ENCODE measurements at regions not wholly inside any gene's neighbourhood (a gene's known extent, or its start where the extent isn't known, plus 50 kb on each side); places are given as distances from the start of the nearest gene placed in this dataset.

DNA sequence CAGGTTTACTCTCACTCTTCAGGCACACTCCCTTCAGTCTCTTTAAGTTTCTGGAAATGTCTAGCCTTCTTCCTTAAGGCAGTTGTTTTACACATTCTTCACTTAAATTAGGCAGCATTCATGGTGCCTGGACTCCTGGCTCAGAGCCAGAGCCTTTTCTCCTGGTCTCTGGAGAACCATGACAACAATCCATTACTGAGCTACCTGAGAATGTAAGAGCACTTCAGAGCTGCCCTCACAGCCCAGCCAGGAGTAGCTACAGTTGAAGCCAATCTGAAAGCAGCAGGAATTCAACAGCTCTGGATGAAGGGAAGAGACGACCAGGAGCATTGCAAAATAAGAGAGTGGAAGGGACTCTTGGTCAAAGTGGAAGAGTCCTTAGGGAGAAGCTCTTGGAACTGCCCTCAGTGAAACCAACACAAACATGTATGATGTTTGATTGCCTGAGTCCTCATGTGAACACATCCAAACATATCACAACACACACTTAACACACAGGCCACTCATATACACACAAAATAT is 416.8 kb upstream of the SPTLC3 start:
- no peak for DNase-seq (ENCODE audit: low read depth)
- TF ChIP-seq, protein P1, sequence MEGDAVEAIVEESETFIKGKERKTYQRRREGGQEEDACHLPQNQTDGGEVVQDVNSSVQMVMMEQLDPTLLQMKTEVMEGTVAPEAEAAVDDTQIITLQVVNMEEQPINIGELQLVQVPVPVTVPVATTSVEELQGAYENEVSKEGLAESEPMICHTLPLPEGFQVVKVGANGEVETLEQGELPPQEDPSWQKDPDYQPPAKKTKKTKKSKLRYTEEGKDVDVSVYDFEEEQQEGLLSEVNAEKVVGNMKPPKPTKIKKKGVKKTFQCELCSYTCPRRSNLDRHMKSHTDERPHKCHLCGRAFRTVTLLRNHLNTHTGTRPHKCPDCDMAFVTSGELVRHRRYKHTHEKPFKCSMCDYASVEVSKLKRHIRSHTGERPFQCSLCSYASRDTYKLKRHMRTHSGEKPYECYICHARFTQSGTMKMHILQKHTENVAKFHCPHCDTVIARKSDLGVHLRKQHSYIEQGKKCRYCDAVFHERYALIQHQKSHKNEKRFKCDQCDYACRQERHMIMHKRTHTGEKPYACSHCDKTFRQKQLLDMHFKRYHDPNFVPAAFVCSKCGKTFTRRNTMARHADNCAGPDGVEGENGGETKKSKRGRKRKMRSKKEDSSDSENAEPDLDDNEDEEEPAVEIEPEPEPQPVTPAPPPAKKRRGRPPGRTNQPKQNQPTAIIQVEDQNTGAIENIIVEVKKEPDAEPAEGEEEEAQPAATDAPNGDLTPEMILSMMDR (conservative IDR thresholded peaks at IDR 0.05; ENCODE audit: control insufficient read depth, insufficient read depth, low read depth, low read length): no peak
- no peak overlapping the region for H3K4me3 ChIP-seq (ENCODE audit: control insufficient read depth, low read depth, low read length)

DNA sequence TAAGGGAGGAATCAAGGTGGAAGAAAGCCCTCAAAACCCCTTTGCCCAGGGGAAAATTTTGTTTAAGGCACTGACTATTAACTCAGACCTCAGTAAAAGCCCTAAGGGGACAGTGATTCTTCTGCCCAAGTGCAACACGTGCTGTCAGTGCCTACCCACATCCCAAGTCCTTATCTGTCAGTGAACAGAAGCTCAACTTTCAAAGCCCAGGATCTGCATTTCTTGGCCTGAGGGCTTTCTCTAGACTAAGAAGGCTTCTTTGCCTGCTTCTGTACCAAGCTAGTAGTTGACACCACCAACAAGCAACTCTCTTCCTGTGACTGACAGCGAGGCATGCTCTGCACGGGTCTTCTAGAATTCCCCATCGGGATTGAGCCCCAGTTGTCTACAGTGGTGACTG is 416.0 kb upstream of the SPTLC3 start:
- TF ChIP-seq, protein P1 (conservative IDR thresholded peaks at IDR 0.05; ENCODE audit: control insufficient read depth, insufficient read depth, low read depth, low read length): no peak
- H3K4me3 ChIP-seq (ENCODE audit: control insufficient read depth, low read depth, low read length): no peak overlapping the region
- DNase-seq (ENCODE audit: low read depth): no peak

DNA sequence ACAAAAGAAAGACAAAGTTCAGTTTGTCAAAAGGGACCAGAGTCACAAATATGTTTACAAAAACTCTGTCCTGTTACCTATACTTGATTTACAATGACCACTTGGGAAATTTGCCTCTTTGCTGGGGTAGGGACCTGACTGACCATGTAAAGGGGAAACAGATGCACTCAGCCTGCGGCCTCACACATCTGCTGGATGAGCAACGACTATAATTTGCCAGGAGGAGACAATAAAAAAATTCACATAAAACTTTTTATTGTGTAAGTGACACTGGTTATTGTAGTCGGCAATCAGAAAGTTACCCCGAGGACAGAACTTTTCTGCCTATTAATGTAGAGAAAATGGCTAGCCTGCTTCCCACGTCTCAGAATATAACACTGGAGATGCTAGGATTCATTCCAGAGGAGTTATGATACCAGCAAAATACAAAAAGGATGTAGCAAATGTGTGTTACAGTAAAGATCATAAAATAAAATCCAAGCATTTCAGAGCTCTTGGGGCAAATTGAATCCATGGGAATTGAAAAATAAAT is 415.4 kb upstream of the SPTLC3 start:
- H3K4me3 ChIP-seq (ENCODE audit: control insufficient read depth, low read depth, low read length): no peak overlapping the region
- TF ChIP-seq, protein P1 (conservative IDR thresholded peaks at IDR 0.05; ENCODE audit: control insufficient read depth, insufficient read depth, low read depth, low read length): no peak
- no peak for DNase-seq (ENCODE audit: low read depth)

DNA sequence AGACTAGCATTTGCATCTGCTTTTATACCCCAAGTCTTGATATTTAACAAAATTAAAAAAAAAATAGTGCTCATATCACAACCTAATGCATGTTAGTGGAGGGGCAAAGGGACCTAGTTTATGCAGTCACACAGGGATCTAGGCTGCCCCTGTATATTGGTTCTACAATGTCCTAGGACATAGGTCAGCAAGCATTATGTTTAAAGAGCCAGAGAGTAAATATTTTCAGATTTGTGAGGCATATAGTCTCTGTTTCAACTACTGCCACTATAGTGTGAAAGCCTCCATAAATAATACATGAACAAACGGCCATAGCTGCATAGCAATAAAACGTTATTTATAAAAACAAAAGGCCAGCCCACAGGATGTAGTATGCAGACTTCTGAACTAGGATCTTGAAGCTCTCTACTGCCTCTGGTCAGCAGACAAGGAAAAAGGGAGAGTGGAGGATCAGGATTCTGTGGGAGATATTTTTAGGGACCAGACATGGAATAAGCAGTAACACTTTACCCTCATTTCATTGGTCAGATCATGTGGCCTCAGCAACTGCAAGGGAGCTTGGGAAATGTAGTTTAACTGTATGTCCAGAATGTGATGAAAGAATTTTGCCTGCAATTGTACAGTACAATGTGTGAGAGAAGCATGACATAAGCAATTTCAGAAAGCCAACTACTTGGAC is 414.2 kb upstream of the SPTLC3 start:
- no peak for DNase-seq (ENCODE audit: low read depth)
- no peak overlapping the region for H3K4me3 ChIP-seq (ENCODE audit: control insufficient read depth, low read depth, low read length)
- TF ChIP-seq, protein P1 (conservative IDR thresholded peaks at IDR 0.05; ENCODE audit: control insufficient read depth, insufficient read depth, low read depth, low read length): no peak

DNA sequence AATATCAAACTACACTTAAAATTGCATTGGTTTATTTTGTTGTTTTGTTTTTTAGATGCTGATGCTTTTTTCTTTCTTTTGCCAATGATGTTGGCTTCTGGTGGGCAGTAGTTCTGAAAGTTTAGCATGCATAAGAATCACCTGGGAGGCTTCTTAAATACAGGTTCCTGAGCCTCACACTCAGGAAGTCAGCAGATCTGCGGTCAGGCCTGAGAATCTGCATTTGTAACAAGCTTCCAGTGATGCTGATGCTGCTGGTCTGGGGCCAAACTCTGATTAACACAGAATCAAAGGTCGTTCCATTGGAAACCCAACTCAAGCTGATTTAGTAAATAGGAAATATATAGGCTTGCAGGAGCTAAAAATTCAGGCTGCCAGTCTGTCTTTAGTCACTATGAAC is 412.9 kb upstream of the SPTLC3 start:
- H3K4me3 ChIP-seq (ENCODE audit: control insufficient read depth, low read depth, low read length): no peak overlapping the region
- no peak for DNase-seq (ENCODE audit: low read depth)
- TF ChIP-seq, protein P1 (conservative IDR thresholded peaks at IDR 0.05; ENCODE audit: control insufficient read depth, insufficient read depth, low read depth, low read length): no peak

DNA sequence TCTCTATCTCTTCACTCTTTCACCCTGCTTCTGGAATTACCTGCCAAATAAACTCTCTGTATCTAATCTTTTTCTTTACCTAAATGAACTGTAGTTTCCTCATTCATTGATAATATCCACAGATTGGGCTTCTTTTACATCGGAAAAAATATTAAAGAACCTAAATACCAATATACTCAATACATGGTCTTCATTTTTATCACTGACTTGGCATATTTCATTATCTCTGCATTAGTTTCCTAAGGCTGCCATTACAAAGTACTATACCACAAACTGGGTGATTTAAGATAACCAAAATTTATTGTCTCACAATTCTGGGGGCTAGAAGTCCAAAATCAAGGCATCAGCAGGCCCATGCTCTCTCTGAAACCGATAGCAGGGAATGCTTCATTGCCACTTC is 411.9 kb upstream of the SPTLC3 start:
- DNase-seq (ENCODE audit: low read depth): no peak
- TF ChIP-seq, protein P1 (conservative IDR thresholded peaks at IDR 0.05; ENCODE audit: control insufficient read depth, insufficient read depth, low read depth, low read length): no peak
- H3K4me3 ChIP-seq (ENCODE audit: control insufficient read depth, low read depth, low read length): no peak overlapping the region
